H9 (cell line): ENCODE measurements at regions not wholly inside any gene's neighbourhood (a gene's known extent, or its start where the extent isn't known, plus 50 kb on each side); places are given as distances from the start of the nearest gene placed in this dataset.

Experiments used
- DNase-seq: peaks from one replicate; pipeline ENCODE4 v3.0.0-alpha.2; 2017
- H2AFZ ChIP-seq: one replicate; pipeline ENCODE4 v1.6.1; 2013; ENCODE audit warnings: mild to moderate bottlenecking, low read length, control low read depth, moderate library complexity
- H2AK5ac ChIP-seq: 2 replicates; pipeline ENCODE4 v1.6.1; 2013; ENCODE audit warnings: low read length, control low read depth, mixed read lengths; ENCODE audit not compliant: insufficient read length
- H2BK120ac ChIP-seq: one replicate; pipeline ENCODE4 v1.6.1; 2013; ENCODE audit warnings: low read depth, mild to moderate bottlenecking, low read length, control low read depth, inconsistent platforms; ENCODE audit not compliant: poor library complexity, severe bottlenecking
- H2BK12ac ChIP-seq: 2 replicates; pipeline ENCODE4 v1.6.1; 2013; ENCODE audit warnings: low read length, control low read depth, mixed read lengths, low read depth; ENCODE audit not compliant: insufficient read length
- H2BK15ac ChIP-seq: 2 replicates; pipeline ENCODE4 v1.6.1; 2013; ENCODE audit warnings: low read depth, low read length, control low read depth
- H2BK20ac ChIP-seq: one replicate; pipeline ENCODE4 v1.6.1; 2013; ENCODE audit warnings: low read depth, mild to moderate bottlenecking, low read length, control low read depth, inconsistent platforms; ENCODE audit not compliant: poor library complexity, severe bottlenecking
- H2BK5ac ChIP-seq: 2 replicates; pipeline ENCODE4 v1.6.1; 2013; ENCODE audit warnings: low read length, control low read depth, mixed read lengths; ENCODE audit not compliant: insufficient read length
- H3K14ac ChIP-seq: 2 replicates; pipeline ENCODE4 v1.6.1; 2013; ENCODE audit warnings: low read length, control low read depth; ENCODE audit not compliant: insufficient read depth
- H3K18ac ChIP-seq: 2 replicates; pipeline ENCODE4 v1.6.1; 2013; ENCODE audit warnings: low read depth, mild to moderate bottlenecking, mixed read lengths, low read length, control low read depth; ENCODE audit not compliant: insufficient read length
- H3K23ac ChIP-seq: 2 replicates; pipeline ENCODE4 v1.6.1; 2013; ENCODE audit warnings: low read length, control low read depth, mixed read lengths, low read depth; ENCODE audit not compliant: insufficient read length
- H3K23me2 ChIP-seq: 2 replicates; pipeline ENCODE4 v1.6.1; 2013; ENCODE audit warnings: low read depth, mild to moderate bottlenecking, mixed read lengths, low read length, control low read depth; ENCODE audit not compliant: insufficient read length, poor library complexity, severe bottlenecking
- H3K27ac ChIP-seq: 2 replicates; pipeline ENCODE4 v1.5.1; 2013; ENCODE audit warnings: low read length, control low read depth, mixed read lengths, low read depth; ENCODE audit not compliant: insufficient read length
- H3K27me3 ChIP-seq: 2 replicates; pipeline ENCODE4 v1.6.1; 2013; ENCODE audit warnings: low read length, control low read depth, inconsistent platforms; ENCODE audit not compliant: insufficient read depth
- H3K4ac ChIP-seq: 2 replicates; pipeline ENCODE4 v1.6.1; 2013; ENCODE audit warnings: low read depth, mild to moderate bottlenecking, control low read depth, inconsistent platforms, low read length, moderate library complexity
- H3K4me1 ChIP-seq: 2 replicates; pipeline ENCODE4 v1.6.1; 2013; ENCODE audit warnings: low read length, control low read depth, inconsistent platforms; ENCODE audit not compliant: insufficient read depth
- H3K4me2 ChIP-seq: 2 replicates; pipeline ENCODE4 v1.6.1; 2013; ENCODE audit warnings: low read length, control low read depth, mixed read lengths; ENCODE audit not compliant: insufficient read length, insufficient read depth
- H3K56ac ChIP-seq: 2 replicates; pipeline ENCODE4 v1.6.1; 2013; ENCODE audit warnings: low read depth, mild to moderate bottlenecking, mixed read lengths, low read length, control low read depth; ENCODE audit not compliant: insufficient read length
- H3K79me1 ChIP-seq: 2 replicates; pipeline ENCODE4 v1.6.1; 2013; ENCODE audit warnings: low read depth, mild to moderate bottlenecking, moderate library complexity, low read length, control low read depth, inconsistent platforms; ENCODE audit not compliant: insufficient read depth, poor library complexity, severe bottlenecking
- H3K79me2 ChIP-seq: 2 replicates; pipeline ENCODE4 v1.6.1; 2013; ENCODE audit warnings: low read length, control low read depth, inconsistent platforms; ENCODE audit not compliant: insufficient read depth
- H3K9ac ChIP-seq: 2 replicates; pipeline ENCODE4 v1.6.1; 2013; ENCODE audit warnings: low read length, control low read depth, mixed read lengths; ENCODE audit not compliant: insufficient read length; ENCODE audit errors: extremely low read depth
- H3K9me3 ChIP-seq: one replicate; pipeline ENCODE4 v1.6.1; 2013; ENCODE audit warnings: low read depth, low read length, inconsistent platforms; ENCODE audit not compliant: control insufficient read depth
- H3T11ph ChIP-seq: one replicate; pipeline ENCODE4 v1.6.1; 2013; ENCODE audit warnings: mild to moderate bottlenecking, low read length, control low read depth, inconsistent platforms
- H4K20me1 ChIP-seq: one replicate; pipeline ENCODE4 v1.6.1; 2013; ENCODE audit not compliant: control insufficient read depth, insufficient read length, insufficient read depth
- H4K5ac ChIP-seq: 2 replicates; pipeline ENCODE4 v1.6.1; 2013; ENCODE audit warnings: low read depth, mild to moderate bottlenecking, mixed read lengths, low read length, control low read depth; ENCODE audit not compliant: insufficient read length
- H4K8ac ChIP-seq: replicated peaks from 2 replicates; pipeline ENCODE4 v1.6.1; 2013; ENCODE audit warnings: low read length, control low read depth, mixed read lengths, low read depth; ENCODE audit not compliant: insufficient read length
- H4K91ac ChIP-seq: 2 replicates; pipeline ENCODE4 v1.6.1; 2013; ENCODE audit warnings: low read depth, mild to moderate bottlenecking, moderate library complexity, mixed read lengths, low read length, control low read depth; ENCODE audit not compliant: insufficient read length
- H3K27ac Mint-ChIP-seq, 3 experiments: 2 replicates in 2 of 3; 3 replicates in 1 of 3; pipeline ENCODE4 v1.8.0; 2020 to 2021; ENCODE audit warnings: mixed read lengths in 3 of 3, mild to moderate bottlenecking in 1 of 3, moderate library complexity in 1 of 3
- H3K27me3 Mint-ChIP-seq: 2 replicates; pipeline ENCODE4 v1.8.0; 2021; ENCODE audit warnings: low read depth, mild to moderate bottlenecking, moderate library complexity, mixed read lengths
- H3K36me3 Mint-ChIP-seq, 3 experiments: 2 replicates in 2 of 3; 3 replicates in 1 of 3; pipeline ENCODE4 v1.8.0; 2020 to 2021; ENCODE audit warnings: low read depth in 3 of 3, mixed read lengths in 3 of 3; ENCODE audit not compliant: insufficient read depth in 1 of 3
- H3K4me1 Mint-ChIP-seq, 2 experiments: 2 replicates each; pipeline ENCODE4 v1.8.0; 2020; ENCODE audit warnings: mixed read lengths in 2 of 2
- H3K4me3 Mint-ChIP-seq, 2 experiments: 2 replicates in 1 of 2; 3 replicates in 1 of 2; pipeline ENCODE4 v1.8.0; 2020 to 2021; ENCODE audit warnings: mild to moderate bottlenecking in 2 of 2, mixed read lengths in 2 of 2, moderate library complexity in 1 of 2
- H3K9me3 Mint-ChIP-seq, 2 experiments: 2 replicates in 1 of 2; 3 replicates in 1 of 2; pipeline ENCODE4 v1.8.0; 2020; ENCODE audit warnings: mild to moderate bottlenecking in 2 of 2, mixed read lengths in 2 of 2, moderate library complexity in 1 of 2
- CTCF ChIP-seq: fragments of 200-600 bp; sonication (generic); conservative IDR thresholded peaks from 3 replicates; pipeline ENCODE4 v1.8.0; 2021; ENCODE audit warnings: antibody characterized with exemption, mild to moderate bottlenecking
- WGBS: extraction: QIAGEN DNeasy Blood & Tissue Kit; methylation state at CpG from one replicate; pipeline ENCODE4 v1.1.7; 2013; ENCODE audit warnings: missing lambda C conversion rate, low lambda C conversion rate, mixed read lengths; ENCODE audit not compliant: insufficient read length; ENCODE audit errors: extremely low coverage; 5-methylcytosine and 5-hydroxymethylcytosine counted together

- WGBS: no CpG with 5 or more reads among the region's 3 CpGs
These were observed 212.9 kb downstream of the MTX2 start for GRCh38 chr2:176482107-176482506.

More at GRCh38 chr2:176482107-176482506, 212.9 kb downstream of the MTX2 start:
- H2BK120ac ChIP-seq: no peak overlapping the region
- H3K23me2 ChIP-seq: no peaks in the 10 kb centered on the region
- no peak overlapping the region for H3K9ac ChIP-seq
- H3K4me3 Mint-ChIP-seq: no peak overlapping the region
- no peaks in the 10 kb centered on the region for H3K79me2 ChIP-seq
- no peak overlapping the region for H3K27ac ChIP-seq
- H2AFZ ChIP-seq: no peak overlapping the region
- no peak overlapping the region for H2BK20ac ChIP-seq
- no peak overlapping the region for H3K18ac ChIP-seq
- no peaks in the 10 kb centered on the region for H3K9me3 ChIP-seq
- H4K91ac ChIP-seq: no peak overlapping the region
- H2BK5ac ChIP-seq: no peak overlapping the region
- H3K56ac ChIP-seq: no peak overlapping the region
- no peak for DNase-seq
- no peak for TF ChIP-seq CTCF
- H3K79me1 ChIP-seq: no peaks in the 10 kb centered on the region
- no peaks in the 10 kb centered on the region for H3K27me3 ChIP-seq
- H3K14ac ChIP-seq: no peak overlapping the region
- no peak overlapping the region for H4K8ac ChIP-seq
- no peak overlapping the region for H4K5ac ChIP-seq
- H3K36me3 Mint-ChIP-seq: no peaks in the 10 kb centered on the region
- no peak overlapping the region for H2BK12ac ChIP-seq
- no peak overlapping the region for H3K4me2 ChIP-seq
- H3T11ph ChIP-seq: no peak overlapping the region
- H3K9me3 Mint-ChIP-seq: no peaks in the 10 kb centered on the region; a peak in 1 of 5 replicates
- peaks cover 44% of the 10 kb centered on the region for H3K27me3 Mint-ChIP-seq
- H3K4me1 ChIP-seq: no peaks in the 10 kb centered on the region
- H2BK15ac ChIP-seq: no peak overlapping the region
- H3K4ac ChIP-seq: no peak overlapping the region
- no peak overlapping the region; a peak in 1 of 7 replicates for H3K27ac Mint-ChIP-seq
- no peaks in the 10 kb centered on the region for H4K20me1 ChIP-seq
- H3K23ac ChIP-seq: no peak overlapping the region
- H2AK5ac ChIP-seq: no peak overlapping the region
- no peaks in the 10 kb centered on the region for H3K4me1 Mint-ChIP-seq
